ENCODE measurements at regions not wholly inside any gene's neighbourhood (a gene's known extent, or its start where the extent isn't known, plus 50 kb on each side); places are given as distances from the start of the nearest gene placed in this dataset.
"Not testable (repeated sequence)": the region's sequence is repeated elsewhere in the genome, so short reads cannot be mapped to it uniquely, and the experiment has no call there.

DNA sequence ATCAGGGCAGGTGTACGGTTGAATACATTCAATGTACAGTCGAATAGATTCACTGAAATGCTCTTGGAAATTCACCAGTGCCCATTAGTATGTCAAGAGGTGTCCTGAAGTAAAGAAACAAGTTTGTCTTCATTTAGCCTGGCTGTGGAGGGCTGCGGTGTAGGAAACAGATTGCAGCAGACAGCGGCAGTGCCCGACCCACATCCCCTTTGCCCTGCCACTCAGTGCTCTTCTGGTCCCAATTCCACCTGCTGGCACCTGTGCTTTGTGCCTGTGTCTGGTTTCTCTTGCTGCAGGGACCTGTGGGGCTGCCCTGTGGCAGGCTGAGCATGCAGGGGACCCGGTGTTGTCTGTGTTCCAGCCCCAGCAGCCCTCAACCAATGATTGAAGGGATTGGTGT, 183.7 kb downstream of the RPS24 start:
- DNase-seq (ENCODE audit: insufficient read length, low spot score) (no peak), FAIRE-seq (no peak)
- no peak for TF ChIP-seq POLR2A (IDR thresholded peaks at IDR 0.05; ENCODE audit: low read depth, low read length)

- TF ChIP-seq POLR2A (IDR thresholded peaks at IDR 0.05; ENCODE audit: low read depth, low read length) = no peak
- no peak for FAIRE-seq
- no peak for DNase-seq (ENCODE audit: insufficient read length, low spot score)
These were observed 185.3 kb downstream of the RPS24 start for GRCh38 chr10:78218798-78219490.

DNA sequence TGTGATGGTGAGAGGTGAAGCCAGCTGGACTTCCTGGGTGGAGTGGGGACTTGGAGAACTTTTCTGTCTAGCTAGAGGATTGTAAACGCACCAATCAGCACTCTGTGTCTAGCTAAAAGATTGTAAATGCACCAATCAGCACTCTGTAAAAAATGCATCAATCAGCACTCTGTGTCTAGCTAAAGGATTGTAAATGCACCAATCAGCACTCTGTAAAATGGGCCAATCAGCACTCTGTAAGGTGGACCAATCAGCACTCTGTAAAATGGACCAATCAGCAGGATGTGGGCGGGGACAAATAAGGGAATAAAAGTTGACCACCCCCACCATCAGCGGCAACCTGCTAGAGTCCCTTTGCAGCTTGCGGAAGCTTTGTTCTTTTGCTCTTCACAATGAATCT, 185.9 kb downstream of the RPS24 start:
- DNase-seq (ENCODE audit: insufficient read length, low spot score); FAIRE-seq: not testable (repeated sequence)

GRCh38 chr10:78220781-78221180, 187.1 kb downstream of the RPS24 start:
- FAIRE-seq (no peak), DNase-seq (ENCODE audit: insufficient read length, low spot score) (no peak)
- no peak for TF ChIP-seq POLR2A (IDR thresholded peaks at IDR 0.05; ENCODE audit: low read depth, low read length)

GRCh38 chr10:78222096-78222790, 188.6 kb downstream of the RPS24 start:
- no peak for TF ChIP-seq POLR2A (IDR thresholded peaks at IDR 0.05; ENCODE audit: low read depth, low read length)
- no peak for DNase-seq (ENCODE audit: insufficient read length, low spot score)
- FAIRE-seq = no peak

- no peak for DNase-seq (ENCODE audit: insufficient read length, low spot score)
- no peak for FAIRE-seq
- TF ChIP-seq POLR2A (IDR thresholded peaks at IDR 0.05; ENCODE audit: low read depth, low read length) = no peak
These were observed 189.4 kb downstream of the RPS24 start for GRCh38 chr10:78223088-78223487.

GRCh38 chr10:78224602-78225001, 190.9 kb downstream of the RPS24 start:
- peak; percentile 28 for DNase-seq (ENCODE audit: insufficient read length, low spot score)
- no peak for FAIRE-seq
- TF ChIP-seq POLR2A (IDR thresholded peaks at IDR 0.05; ENCODE audit: low read depth, low read length) = no peak

GRCh38 chr10:78225594-78225993, 191.9 kb downstream of the RPS24 start:
- DNase-seq (ENCODE audit: insufficient read length, low spot score) (no peak), FAIRE-seq (no peak)
- no peak for TF ChIP-seq POLR2A (IDR thresholded peaks at IDR 0.05; ENCODE audit: low read depth, low read length)

DNA sequence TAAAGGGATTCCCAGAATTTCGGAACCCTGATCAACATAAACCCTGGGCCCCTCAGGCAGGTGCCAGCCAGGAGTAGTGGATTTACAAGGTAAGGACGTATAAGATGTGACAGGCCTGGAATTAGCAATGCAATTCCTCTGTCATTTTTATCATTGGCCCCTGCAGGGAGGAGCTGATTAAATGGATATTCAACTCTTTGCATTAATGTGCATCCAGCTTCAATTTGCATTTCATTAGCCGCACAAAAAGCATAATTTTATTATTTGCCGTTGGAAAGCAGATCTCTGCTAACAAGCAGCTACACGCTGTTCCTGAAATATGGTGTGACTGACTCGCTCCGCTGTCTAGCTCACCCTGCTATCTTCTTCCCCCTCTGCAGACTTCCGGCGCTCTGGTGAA, 195.8 kb downstream of the RPS24 start:
- FAIRE-seq (no peak), DNase-seq (ENCODE audit: insufficient read length, low spot score) (no peak)
- TF ChIP-seq POLR2A (IDR thresholded peaks at IDR 0.05; ENCODE audit: low read depth, low read length) = no peak

GRCh38 chr10:78229950-78230675, 196.4 kb downstream of the RPS24 start:
- no peak for TF ChIP-seq POLR2A (IDR thresholded peaks at IDR 0.05; ENCODE audit: low read depth, low read length)
- FAIRE-seq (no peak), DNase-seq (ENCODE audit: insufficient read length, low spot score) (no peak)

DNA sequence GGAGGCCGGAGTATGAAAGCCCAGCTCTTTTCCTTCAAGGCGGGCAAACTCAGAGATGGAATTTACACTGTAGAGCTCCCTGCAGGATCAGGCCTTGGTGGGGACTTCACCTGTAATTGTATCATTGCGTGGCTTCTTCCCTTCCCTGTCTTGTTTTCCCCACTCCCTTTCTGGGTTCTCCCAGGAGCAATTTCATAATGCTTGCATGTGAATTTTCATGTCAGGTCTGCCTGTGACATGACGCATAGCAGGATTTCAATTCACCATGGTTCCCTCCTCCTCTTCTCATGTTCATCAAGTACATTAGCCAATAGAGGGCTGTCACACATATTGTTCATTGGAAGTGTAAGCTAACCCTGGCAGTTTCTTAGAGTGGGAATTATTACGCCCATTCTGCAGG, 197.7 kb downstream of the RPS24 start:
- FAIRE-seq = no peak
- no peak for DNase-seq (ENCODE audit: insufficient read length, low spot score)
- no peak for TF ChIP-seq POLR2A (IDR thresholded peaks at IDR 0.05; ENCODE audit: low read depth, low read length)

DNA sequence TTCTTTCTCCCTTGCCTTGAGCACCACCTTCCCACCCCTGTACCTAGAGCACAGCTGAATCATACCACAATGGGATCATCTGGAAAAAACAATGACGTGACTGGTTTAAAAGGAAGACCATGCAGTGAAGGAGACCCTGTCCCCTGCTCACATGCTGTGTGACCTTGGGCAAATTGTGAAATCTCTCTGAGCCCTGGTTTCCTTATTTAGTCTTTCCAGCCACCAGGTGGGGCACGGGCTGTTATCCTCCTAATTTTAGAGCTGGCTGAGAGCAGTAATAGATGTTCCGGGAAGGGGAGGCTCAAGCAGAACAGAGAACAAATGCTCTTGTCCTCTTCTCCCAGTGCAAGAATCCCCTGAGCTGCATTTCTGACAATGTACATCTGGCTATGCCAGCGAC, 198.3 kb downstream of the RPS24 start:
- FAIRE-seq (no peak), DNase-seq (ENCODE audit: insufficient read length, low spot score) (no peak)
- TF ChIP-seq POLR2A (IDR thresholded peaks at IDR 0.05; ENCODE audit: low read depth, low read length) = no peak

DNA sequence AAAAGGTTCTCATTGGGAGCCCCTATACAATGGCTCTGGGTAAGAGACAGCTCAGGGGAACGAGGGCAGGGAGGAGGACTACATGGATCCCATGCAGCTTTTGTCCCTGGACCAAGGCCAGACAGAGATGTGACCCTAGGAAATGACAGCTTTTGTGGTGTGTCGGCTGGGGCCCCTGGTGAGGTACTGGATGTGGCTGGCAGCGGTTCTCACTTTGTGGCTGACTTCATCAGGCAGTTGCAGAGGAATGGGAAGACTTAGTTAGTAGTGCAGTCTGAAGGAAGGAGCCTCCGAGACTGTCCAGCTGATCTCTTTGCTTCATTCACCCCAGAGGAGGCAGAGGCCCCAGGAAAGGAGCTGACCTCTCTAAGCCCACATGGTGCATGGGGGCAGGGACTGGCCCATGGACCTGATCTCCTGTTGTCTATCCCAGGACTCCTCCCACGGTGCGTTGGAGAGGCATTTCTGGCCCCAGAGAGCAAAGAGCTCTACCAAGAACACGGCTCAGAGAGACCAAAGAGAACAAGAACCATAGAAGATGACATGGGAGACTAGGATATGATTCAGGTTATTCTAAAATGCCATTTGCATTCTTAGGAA, 202.9 kb downstream of the RPS24 start:
- no peak for TF ChIP-seq POLR2A (IDR thresholded peaks at IDR 0.05; ENCODE audit: low read depth, low read length)
- DNase-seq (ENCODE audit: insufficient read length, low spot score) (no peak), FAIRE-seq (no peak)

DNA sequence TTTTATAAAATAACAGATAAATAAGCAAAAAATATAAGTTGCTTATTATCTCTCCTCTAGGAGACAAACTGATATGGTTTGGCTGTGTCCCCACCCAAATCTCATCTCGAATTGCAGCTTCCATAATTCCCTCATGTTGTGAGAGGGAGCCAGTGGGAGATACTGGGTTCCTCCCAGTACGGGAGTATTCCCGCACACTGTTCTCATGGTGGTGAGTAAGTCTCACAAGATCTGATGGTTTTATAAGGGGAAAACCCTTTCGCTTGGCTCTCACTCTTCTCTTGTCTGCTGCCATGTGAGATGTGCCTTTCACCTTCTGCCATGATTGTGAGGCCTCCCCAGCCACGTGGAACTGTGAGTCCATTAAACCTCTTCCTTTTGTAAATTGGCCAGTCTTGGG, 204.3 kb downstream of the RPS24 start:
- FAIRE-seq; DNase-seq (ENCODE audit: insufficient read length, low spot score): not testable (repeated sequence)

Data from H54 (cell line).